Spleen (tissue), 11 donors: ENCODE measurements at regions not wholly inside any gene's neighbourhood (a gene's known extent, or its start where the extent isn't known, plus 50 kb on each side); places are given as distances from the start of the nearest gene placed in this dataset.

Experiments
- DNase-seq: peaks from one replicate; pipeline ENCODE4 v3.0.0-alpha.2; 2020
- H3K27ac ChIP-seq, 8 donors: fragments of 200-600 bp; sonication (generic) in 7 of 8; 1 replicate in 4 of 8; 2 replicates in 4 of 8; pipeline versions ENCODE4 v1.5.0 to v1.8.0; 2016 to 2021; ENCODE audit warnings: inconsistent platforms in 4 of 8, mild to moderate bottlenecking in 4 of 8, moderate library complexity in 1 of 8
- H3K27me3 ChIP-seq, 7 donors: fragments of 200-600 bp; sonication (generic) in 6 of 7; replicated peaks in 1 of 7; 1 replicate in 4 of 7; 2 replicates in 3 of 7; pipeline versions ENCODE4 v1.5.0 to v1.8.0; 2016 to 2021; ENCODE audit warnings: inconsistent platforms in 3 of 7, mild to moderate bottlenecking in 1 of 7
- H3K36me3 ChIP-seq, 6 donors: fragments of 200-600 bp; sonication (generic) in 5 of 6; 1 replicate in 4 of 6; 2 replicates in 2 of 6; pipeline versions ENCODE4 v1.5.0 to v1.8.0; 2016 to 2021; ENCODE audit warnings: inconsistent platforms in 2 of 6
- H3K4me1 ChIP-seq, 6 donors: fragments of 200-600 bp; sonication (generic) in 5 of 6; 1 replicate in 3 of 6; 2 replicates in 3 of 6; pipeline versions ENCODE4 v1.5.0 to v1.8.0; 2016 to 2021; ENCODE audit warnings: inconsistent platforms in 3 of 6
- H3K4me3 ChIP-seq, 8 donors: fragments of 200-600 bp; sonication (generic) in 7 of 8; 1 replicate in 4 of 8; 2 replicates in 4 of 8; pipeline versions ENCODE4 v1.5.0 to v1.8.0; 2016 to 2021; ENCODE audit warnings: inconsistent platforms in 4 of 8, mild to moderate bottlenecking in 4 of 8, moderate library complexity in 2 of 8
- H3K9me3 ChIP-seq, 8 donors: fragments of 200-600 bp; sonication (generic) in 7 of 8; 1 replicate in 4 of 8; 2 replicates in 4 of 8; pipeline versions ENCODE4 v1.5.0 to v1.8.0; 2016 to 2021; ENCODE audit warnings: inconsistent platforms in 4 of 8
- CTCF ChIP-seq, 11 experiments: fragments of 200-600 bp in 7 of 11; fragments of 450-650 bp in 4 of 11; sonication (generic) in 4 of 11; IDR thresholded peaks in 8 of 11; conservative IDR thresholded peaks in 3 of 11; 1 replicate in 7 of 11; 2 replicates in 4 of 11; pipeline versions ENCODE4 v1.4.0 to v1.8.0; 2016 to 2021; ENCODE audit warnings: antibody characterized with exemption in 11 of 11, inconsistent platforms in 4 of 11, mild to moderate bottlenecking in 1 of 11
- POLR2A ChIP-seq, 3 donors: fragments of 450-650 bp; IDR thresholded peaks; one replicate each; pipeline ENCODE4 v1.5.1; 2017; ENCODE audit warnings: antibody characterized with exemption in 3 of 3, mild to moderate bottlenecking in 1 of 3
- POLR2AphosphoS5 ChIP-seq, 3 donors: sonication (generic); formaldehyde crosslinking; IDR thresholded peaks; one replicate each; pipeline ENCODE4 v1.5.1; 2017; ENCODE audit warnings: antibody characterized with exemption in 3 of 3
- whole genome bisulfite sequencing, 5 donors: extraction: QIAGEN DNeasy Blood & Tissue Kit in 3 of 5; methylation state at CpG; one replicate each; pipeline versions ENCODE4 v1.1.5 to v1.1.7; 2013 to 2018; 5-methylcytosine and 5-hydroxymethylcytosine counted together
- intact Hi-C: fragments of 100-400 bp; cut with DNase I; formaldehyde crosslinking; loops from one replicate; pipeline ENCODE4 v1.15.0; 2023; ENCODE audit warnings: low total_unique reads
- donor health status: healthy with polysubstance abuse.
- donor health status: DM: no; HTN: no; CAD: no; lungs with moderate emphysema.
- donor health status: DM: no; HTN: no; CAD: no.
- donor health status: Bipolar disorder and iron deficiency.
- donor health status: healthy.
- donor health status: DM: no; HTN: no; CAD: no.
- donor health status: DM: yes; HTN: yes; CAD: no.

DNA sequence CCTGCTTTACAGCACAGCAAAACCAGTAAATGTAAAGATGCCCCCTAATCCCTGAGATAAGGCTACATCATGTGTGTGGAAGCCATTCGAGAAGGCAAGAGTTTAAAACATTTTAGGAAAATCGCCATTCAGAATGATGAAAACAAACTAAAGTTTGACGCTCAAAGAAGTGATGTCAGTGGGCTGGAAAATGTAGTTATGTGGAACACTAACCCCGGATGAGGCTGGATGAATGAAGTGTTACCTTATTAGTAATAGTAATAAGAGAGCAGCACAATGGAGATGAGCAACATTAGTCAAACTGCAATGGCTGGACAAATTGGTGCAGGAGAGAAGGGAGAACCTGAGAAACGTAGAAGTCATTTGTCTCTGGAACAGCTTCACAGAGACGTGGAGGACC is 130.7 kb upstream of the ARID1B start:
- H3K36me3 ChIP-seq, result no peaks in the 10 kb centered on the region
- intact Hi-C loops, result no loop called here
- no peak overlapping the region for H3K27ac ChIP-seq
- peaks cover 0 to 4% (median 0%) of the 10 kb centered on the region in 8 donors for H3K9me3 ChIP-seq
- H3K4me1 ChIP-seq, result peaks cover 0 to 28% (median 13%) of the 10 kb centered on the region in 6 donors
- H3K27me3 ChIP-seq, result peaks cover 0 to 6% (median 0%) of the 10 kb centered on the region in 7 donors
- H3K4me3 ChIP-seq, result no peak overlapping the region
- no peak for DNase-seq
- 77 to 81% (median 79%) methylated on average over 6 of the region's 6 CpGs for WGBS, 5 donors
- TF ChIP-seq POLR2AphosphoS5 (IDR thresholded peaks at IDR 0.05), result no peak

DNA sequence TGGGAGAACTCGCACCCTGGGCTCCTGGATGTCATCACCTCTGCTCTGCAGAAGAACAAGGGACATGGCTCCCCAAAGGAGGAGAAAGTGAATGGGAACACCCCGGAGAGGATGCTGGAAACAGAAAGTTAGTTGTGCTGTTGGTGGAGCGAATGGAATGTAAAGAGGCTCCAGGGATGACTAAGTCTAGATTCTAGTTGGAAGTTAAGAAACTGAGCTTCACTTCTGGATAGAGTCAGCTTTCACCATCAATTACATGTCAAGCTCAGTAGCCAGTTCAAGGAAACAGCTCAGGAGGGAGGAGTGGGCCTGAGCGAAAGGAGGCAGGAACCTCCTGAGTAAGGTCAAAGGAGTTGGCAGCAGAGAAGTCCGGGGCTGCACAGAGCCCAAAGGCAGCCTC is 132.1 kb upstream of the ARID1B start:
- DNase-seq, result no peak
- no peak for TF ChIP-seq POLR2AphosphoS5 (IDR thresholded peaks at IDR 0.05)
- TF ChIP-seq CTCF (IDR thresholded peaks at IDR 0.05 in 8 of 11, conservative IDR thresholded peaks at IDR 0.05 in 3 of 11), result no peak
- no peak for TF ChIP-seq POLR2A (IDR thresholded peaks at IDR 0.05)
- H3K27me3 ChIP-seq, result peaks cover 0 to 6% (median 0%) of the 10 kb centered on the region in 7 donors
- WGBS, 5 donors, result 88 to 91% (median 89%) methylated on average over 5 of the region's 5 CpGs
- H3K36me3 ChIP-seq, result no peaks in the 10 kb centered on the region
- intact Hi-C loops, result no loop called here
- H3K4me1 ChIP-seq, result peaks cover 0 to 28% (median 13%) of the 10 kb centered on the region in 6 donors
- no peak overlapping the region for H3K27ac ChIP-seq
- peaks cover 0 to 6% (median 0%) of the 10 kb centered on the region in 8 donors for H3K9me3 ChIP-seq
- H3K4me3 ChIP-seq, result no peak overlapping the region

- WGBS, 5 donors, result 92 to 97% (median 94%) methylated on average over 12 of the region's 12 CpGs
- Histone ChIP-seq H3K4me1 (peaks cover 4 to 41% (median 22%) of the 10 kb centered on the region in 6 donors), H3K36me3 (no peaks in the 10 kb centered on the region), H3K9me3 (peaks cover 0 to 6% (median 0%) of the 10 kb centered on the region in 8 donors), H3K27me3 (no peaks in the 10 kb centered on the region), H3K4me3 (no peak overlapping the region), H3K27ac (no peak overlapping the region)
- intact Hi-C loops, result no loop called here
- TF ChIP-seq POLR2A (IDR thresholded peaks at IDR 0.05) (no peak), POLR2AphosphoS5 (IDR thresholded peaks at IDR 0.05) (no peak), CTCF (IDR thresholded peaks at IDR 0.05 in 8 of 11, conservative IDR thresholded peaks at IDR 0.05 in 3 of 11) (no peak)
- DNase-seq, result no peak
These were observed 138.0 kb upstream of the ARID1B start for GRCh38 chr6:156639009-156639721.

DNA sequence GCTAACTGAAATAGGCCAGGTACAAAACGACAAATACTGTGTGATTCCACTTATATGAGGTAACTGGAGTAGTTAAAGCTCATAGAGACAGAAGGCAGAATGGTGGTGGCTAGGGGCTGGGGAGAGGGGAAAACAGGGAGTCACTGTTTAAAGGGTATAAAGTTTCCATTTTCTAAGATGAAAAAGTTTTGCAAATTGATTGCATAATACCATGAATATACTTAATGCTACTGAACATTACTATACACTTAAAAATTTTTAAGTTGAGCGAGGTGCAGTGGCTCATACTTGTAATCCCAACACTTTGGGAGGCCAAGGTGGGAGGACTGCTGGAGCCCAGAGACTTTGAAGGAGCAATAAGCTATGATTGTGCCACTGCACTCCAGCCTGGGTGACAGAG is 138.6 kb upstream of the ARID1B start:
- no peak for DNase-seq

More for the DNA sequence above, 138.6 kb upstream of the ARID1B start:
- intact Hi-C loops, result no loop called here
- peak overlapping the region in 3 of 8 donors; percentile 68 to 71 (median 69) for H3K27ac ChIP-seq
- 88 to 98% (median 90%) methylated on average over 2 of the region's 2 CpGs for WGBS, 5 donors
- H3K27me3 ChIP-seq, result no peaks in the 10 kb centered on the region
- TF ChIP-seq POLR2AphosphoS5 (IDR thresholded peaks at IDR 0.05) (no peak), POLR2A (IDR thresholded peaks at IDR 0.05) (no peak), CTCF (IDR thresholded peaks at IDR 0.05 in 8 of 11, conservative IDR thresholded peaks at IDR 0.05 in 3 of 11) (no peak)
- H3K4me1 ChIP-seq, result peaks cover 9 to 47% (median 28%) of the 10 kb centered on the region in 6 donors
- H3K36me3 ChIP-seq, result no peaks in the 10 kb centered on the region
- peaks cover 0 to 6% (median 0%) of the 10 kb centered on the region in 8 donors for H3K9me3 ChIP-seq
- no peak overlapping the region for H3K4me3 ChIP-seq
